ENCODE measurements at regions not wholly inside any gene's neighbourhood (a gene's known extent, or its start where the extent isn't known, plus 50 kb on each side); places are given as distances from the start of the nearest gene placed in this dataset.

DNA sequence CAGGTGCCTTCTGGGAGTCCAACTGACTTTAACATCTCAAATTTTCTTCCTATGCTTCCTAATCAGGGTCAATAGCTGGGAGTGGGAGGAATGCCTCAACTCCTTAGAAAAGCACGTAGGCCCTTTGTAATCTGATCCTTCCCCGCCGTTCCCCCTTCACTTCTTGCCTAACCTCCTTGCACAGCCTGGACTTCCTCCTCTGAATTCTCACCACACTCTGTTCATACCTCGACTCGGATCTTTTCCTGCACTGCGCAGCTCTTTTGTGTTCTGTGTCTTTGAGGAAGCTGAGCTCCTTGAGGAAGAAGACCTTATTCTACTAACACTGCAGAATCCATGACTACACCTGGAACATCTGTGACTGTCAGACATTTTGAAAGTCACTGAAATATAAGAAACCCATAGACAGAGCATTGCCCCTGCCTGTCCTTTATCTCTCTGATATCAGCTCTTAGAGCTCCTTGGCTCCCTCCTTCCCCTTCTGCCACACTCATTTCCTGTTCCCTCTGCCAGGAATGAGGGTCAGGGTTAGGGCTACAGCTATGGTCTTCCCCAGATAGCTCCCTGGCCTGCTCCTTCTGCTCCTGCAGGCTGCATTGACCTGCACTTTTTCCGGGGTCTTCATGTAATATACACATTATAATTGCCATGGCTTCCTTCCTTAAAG is 140.2 kb upstream of the LDB2 start:
- H3K4me3 ChIP-seq (ENCODE audit: low read depth, low read length), result no peak overlapping the region
- TF ChIP-seq, protein P1, sequence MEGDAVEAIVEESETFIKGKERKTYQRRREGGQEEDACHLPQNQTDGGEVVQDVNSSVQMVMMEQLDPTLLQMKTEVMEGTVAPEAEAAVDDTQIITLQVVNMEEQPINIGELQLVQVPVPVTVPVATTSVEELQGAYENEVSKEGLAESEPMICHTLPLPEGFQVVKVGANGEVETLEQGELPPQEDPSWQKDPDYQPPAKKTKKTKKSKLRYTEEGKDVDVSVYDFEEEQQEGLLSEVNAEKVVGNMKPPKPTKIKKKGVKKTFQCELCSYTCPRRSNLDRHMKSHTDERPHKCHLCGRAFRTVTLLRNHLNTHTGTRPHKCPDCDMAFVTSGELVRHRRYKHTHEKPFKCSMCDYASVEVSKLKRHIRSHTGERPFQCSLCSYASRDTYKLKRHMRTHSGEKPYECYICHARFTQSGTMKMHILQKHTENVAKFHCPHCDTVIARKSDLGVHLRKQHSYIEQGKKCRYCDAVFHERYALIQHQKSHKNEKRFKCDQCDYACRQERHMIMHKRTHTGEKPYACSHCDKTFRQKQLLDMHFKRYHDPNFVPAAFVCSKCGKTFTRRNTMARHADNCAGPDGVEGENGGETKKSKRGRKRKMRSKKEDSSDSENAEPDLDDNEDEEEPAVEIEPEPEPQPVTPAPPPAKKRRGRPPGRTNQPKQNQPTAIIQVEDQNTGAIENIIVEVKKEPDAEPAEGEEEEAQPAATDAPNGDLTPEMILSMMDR (IDR thresholded peaks at IDR 0.05; ENCODE audit: borderline replicate concordance, insufficient read depth, low read depth, low read length), result no peak

DNA sequence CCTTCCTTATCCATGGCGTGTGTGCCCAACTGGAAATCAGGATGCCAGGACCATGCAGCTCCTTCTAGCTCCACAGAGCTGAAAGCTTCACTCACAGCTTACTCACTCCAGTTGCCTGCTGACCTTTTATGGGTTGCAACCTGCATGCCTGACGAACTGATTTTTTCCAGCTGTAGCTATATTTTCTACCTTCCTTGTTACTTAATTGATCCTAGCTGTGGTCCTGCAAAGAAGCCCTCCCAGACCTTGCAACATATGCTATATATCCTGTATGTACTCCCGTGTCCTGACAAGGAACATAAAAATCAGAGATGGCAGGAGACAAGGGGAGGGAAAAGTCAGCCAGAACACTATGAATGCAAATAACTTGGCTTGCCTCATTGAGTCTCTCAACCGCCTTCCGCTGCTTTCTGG is 135.3 kb upstream of the LDB2 start:
- TF ChIP-seq, protein P1 (IDR thresholded peaks at IDR 0.05; ENCODE audit: borderline replicate concordance, insufficient read depth, low read depth, low read length), result no peak
- H3K4me3 ChIP-seq (ENCODE audit: low read depth, low read length), result no peak overlapping the region

DNA sequence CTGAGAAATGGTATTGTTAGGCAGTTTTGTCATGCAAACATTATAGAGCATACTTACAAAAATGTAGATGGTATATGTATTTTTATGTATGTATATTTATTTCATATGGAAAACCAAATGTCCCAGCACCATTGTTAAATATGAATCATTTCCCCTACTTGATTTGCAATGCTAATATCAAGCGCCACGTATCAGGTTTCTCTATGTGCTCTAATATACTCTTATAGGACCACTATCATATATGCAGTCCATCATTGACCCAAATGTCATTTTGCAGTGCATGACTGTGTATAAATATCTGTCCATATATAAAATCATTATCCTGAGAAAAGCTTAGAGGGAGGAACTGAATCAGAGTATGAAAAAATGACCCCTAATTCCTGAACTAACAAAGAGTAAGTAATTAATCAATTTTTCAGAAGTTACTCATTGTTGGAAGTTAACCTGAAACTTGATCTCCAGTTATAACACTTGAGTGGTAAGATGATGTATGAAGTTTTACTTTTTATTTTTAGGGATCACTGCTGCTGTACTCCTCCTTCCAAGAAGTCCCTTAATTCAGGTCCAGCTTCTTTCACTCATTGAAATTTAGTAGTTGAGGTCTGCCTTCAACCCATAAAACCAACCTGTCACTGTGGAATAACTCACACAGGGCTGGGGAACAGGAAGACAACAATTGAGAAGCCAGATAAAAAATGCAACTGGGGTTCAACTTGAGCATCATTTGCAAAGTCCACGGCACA is 134.8 kb upstream of the LDB2 start:
- TF ChIP-seq, protein P1 (IDR thresholded peaks at IDR 0.05; ENCODE audit: borderline replicate concordance, insufficient read depth, low read depth, low read length), result no peak
- H3K4me3 ChIP-seq (ENCODE audit: low read depth, low read length), result no peak overlapping the region

DNA sequence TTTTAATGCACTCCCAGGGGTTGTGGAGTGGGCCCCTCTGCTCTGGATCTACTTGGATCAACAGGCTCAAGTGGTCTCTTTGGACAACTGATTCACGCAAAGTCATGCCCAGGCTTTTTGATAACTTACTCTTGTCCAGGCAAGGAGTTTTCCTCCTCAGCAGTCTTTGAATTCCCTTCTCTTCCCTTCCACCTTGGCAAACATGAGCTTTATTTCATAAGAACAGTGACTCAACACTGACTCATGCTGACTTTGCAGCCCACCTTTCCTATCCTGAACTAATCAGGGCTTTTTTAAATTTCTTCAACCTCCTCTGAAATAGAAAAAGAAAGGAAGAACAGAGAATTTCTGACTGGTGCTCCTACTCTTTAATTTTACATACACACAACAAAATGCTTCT is 132.1 kb upstream of the LDB2 start:
- TF ChIP-seq, protein P1 (IDR thresholded peaks at IDR 0.05; ENCODE audit: borderline replicate concordance, insufficient read depth, low read depth, low read length), result no peak
- no peak overlapping the region for H3K4me3 ChIP-seq (ENCODE audit: low read depth, low read length)

DNA sequence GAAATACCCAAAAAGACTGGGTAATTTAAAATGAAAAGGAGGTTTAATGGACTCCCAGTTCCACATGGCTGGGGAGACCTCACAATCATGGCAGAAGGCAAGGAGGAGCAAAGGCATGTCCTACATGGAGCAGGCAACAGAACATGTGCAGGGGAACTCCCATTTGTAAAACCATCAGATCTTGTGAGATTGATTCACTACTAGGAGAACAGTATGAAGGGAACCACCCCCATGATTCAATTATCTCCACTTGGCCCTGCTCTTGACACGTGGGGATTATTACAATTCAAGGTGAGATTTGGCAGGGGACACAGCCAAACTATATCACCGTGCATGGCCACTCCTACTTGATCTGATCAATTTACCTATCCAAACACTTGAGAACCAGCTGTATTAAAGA is 131.5 kb upstream of the LDB2 start:
- no peak overlapping the region for H3K4me3 ChIP-seq (ENCODE audit: low read depth, low read length)
- TF ChIP-seq, protein P1 (IDR thresholded peaks at IDR 0.05; ENCODE audit: borderline replicate concordance, insufficient read depth, low read depth, low read length), result no peak

DNA sequence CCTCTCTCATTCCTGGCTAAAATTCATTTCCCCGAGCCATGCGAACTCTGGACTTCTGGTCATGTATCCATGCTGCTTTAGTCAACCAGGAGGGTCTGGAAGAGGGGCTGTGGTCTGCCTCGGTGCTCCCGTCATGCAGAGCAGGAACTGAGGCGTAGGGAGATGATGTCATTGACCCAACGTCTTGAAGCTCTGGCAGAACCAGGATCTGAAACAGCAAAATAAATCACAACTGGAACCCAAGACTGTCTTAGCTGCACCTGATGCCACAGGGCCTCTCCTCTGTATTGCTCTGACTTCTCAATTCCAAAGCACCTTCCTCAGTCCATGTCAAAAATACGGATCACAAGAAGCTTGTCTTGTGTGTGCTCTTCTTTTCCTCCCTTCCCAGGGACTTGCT is 131.0 kb upstream of the LDB2 start:
- TF ChIP-seq, protein P1 (IDR thresholded peaks at IDR 0.05; ENCODE audit: borderline replicate concordance, insufficient read depth, low read depth, low read length), result no peak
- no peak overlapping the region for H3K4me3 ChIP-seq (ENCODE audit: low read depth, low read length)

DNA sequence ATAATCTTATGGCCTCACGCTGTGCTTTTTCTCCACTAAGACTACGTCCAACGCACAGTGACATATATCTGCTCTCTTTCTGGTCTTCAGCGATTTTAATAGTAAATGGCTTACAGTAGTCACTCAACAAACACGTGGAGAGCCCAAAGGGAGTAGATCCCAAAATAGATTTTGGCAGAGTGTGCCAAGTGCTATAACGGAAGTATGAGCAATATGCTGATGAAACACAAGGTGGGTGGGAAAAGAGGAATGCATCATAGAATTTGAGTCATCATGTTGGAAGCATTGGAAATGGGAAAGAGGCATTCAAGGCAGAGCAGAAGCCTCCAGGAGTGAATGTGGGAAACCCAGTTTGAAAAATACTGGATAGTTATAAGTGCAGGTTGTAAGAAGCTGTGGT is 129.1 kb upstream of the LDB2 start:
- TF ChIP-seq, protein P1 (IDR thresholded peaks at IDR 0.05; ENCODE audit: borderline replicate concordance, insufficient read depth, low read depth, low read length), result no peak
- no peak overlapping the region for H3K4me3 ChIP-seq (ENCODE audit: low read depth, low read length)
